ENCODE measurements at regions not wholly inside any gene's neighbourhood (a gene's known extent, or its start where the extent isn't known, plus 50 kb on each side); places are given as distances from the start of the nearest gene placed in this dataset.

DNA sequence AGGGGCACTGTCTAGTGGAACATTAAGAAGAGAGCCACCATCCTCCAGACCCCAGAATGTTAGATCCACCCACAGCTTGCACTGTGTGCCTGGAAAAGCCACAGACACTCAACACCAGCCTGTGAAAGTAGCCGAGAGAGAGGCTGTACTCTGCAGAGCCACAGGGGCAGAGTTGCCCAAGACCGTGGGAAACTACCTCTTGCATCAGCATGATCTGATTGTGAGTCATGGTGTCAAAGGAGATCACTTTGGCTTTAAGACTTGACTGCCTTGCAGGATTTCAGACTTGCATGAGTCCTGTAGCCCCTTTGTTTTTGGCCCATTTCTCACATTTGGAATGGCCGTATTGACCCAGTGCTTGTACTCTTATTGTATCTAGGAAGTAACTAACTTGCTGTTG, 115.9 kb upstream of the CCDC179 start:
- Histone ChIP-seq H3K4me3 (ENCODE audit: low read length) (no peak overlapping the region), H3K27me3 (ENCODE audit: control insufficient read depth, insufficient read depth) (no peaks in the 10 kb centered on the region), H3K27ac (ENCODE audit: low read length) (no peak overlapping the region), H3K9me3 (ENCODE audit: control insufficient read depth, low read length) (no peaks in the 10 kb centered on the region), H3K4me1 (ENCODE audit: control insufficient read depth, insufficient read depth, low read length) (no peaks in the 10 kb centered on the region)
- no peak for DNase-seq
- no peak for ATAC-seq
- intact Hi-C loops (cut with DNase I) = no loop called here
- 83% methylated on average over 3 of the region's 3 CpGs for WGBS

DNA sequence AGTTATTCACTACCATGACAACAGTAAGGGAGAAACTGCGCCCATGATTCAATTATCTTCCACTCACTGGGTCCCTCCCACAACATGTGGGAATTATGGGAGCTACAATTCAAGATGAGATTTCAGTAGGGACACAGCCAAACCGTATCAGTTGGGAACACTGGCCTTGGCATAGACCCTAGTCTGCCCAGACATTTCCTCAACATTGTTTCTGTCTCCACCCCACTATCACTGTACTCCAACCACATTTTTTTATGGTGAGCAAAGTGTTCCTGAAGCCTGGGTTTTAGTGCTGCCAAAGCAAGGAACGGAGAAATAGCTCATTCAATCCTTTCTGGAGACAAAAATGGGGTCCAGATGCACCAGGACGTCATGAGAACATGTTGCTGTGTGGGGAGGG, 122.6 kb upstream of the CCDC179 start:
- Histone ChIP-seq H3K27me3 (ENCODE audit: control insufficient read depth, insufficient read depth) (no peaks in the 10 kb centered on the region), H3K4me3 (ENCODE audit: low read length) (no peak overlapping the region), H3K27ac (ENCODE audit: low read length) (no peak overlapping the region), H3K4me1 (ENCODE audit: control insufficient read depth, insufficient read depth, low read length) (no peaks in the 10 kb centered on the region), H3K9me3 (ENCODE audit: control insufficient read depth, low read length) (no peaks in the 10 kb centered on the region)
- ATAC-seq (peak; percentile 81 to 90), DNase-seq (no peak)
- intact Hi-C loops (cut with DNase I) = no loop called here
- 54% methylated on average over 4 of the region's 4 CpGs for WGBS

DNA sequence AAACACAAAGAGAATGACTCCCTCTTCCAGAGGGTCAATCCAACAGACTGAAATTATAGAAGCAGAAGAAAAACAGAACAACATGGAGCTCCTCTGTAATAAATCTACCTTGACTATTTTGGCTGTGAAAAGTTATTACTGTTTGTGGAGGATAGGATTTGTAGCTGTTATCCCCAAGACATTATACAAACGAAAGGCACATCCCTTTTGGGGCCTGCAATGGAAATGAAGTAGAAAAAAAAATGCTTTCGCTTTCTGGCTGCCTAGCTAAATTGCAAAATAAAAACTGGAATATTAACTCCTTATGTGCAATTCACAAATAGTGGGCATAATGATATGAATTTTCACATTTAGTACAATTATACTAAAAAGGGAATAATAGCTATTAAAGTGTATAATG, 123.8 kb upstream of the CCDC179 start:
- DNase-seq (no peak), ATAC-seq (no peak)
- intact Hi-C loops (cut with DNase I) = no loop called here
- no peak overlapping the region for H3K4me3 ChIP-seq (ENCODE audit: low read length)
- H3K9me3 ChIP-seq (ENCODE audit: control insufficient read depth, low read length) = no peaks in the 10 kb centered on the region
- H3K27ac ChIP-seq (ENCODE audit: low read length) = no peak overlapping the region
- no peaks in the 10 kb centered on the region for H3K4me1 ChIP-seq (ENCODE audit: control insufficient read depth, insufficient read depth, low read length)
- 43% methylated on average over 2 of the region's 2 CpGs for WGBS
- no peaks in the 10 kb centered on the region for H3K27me3 ChIP-seq (ENCODE audit: control insufficient read depth, insufficient read depth)

DNA sequence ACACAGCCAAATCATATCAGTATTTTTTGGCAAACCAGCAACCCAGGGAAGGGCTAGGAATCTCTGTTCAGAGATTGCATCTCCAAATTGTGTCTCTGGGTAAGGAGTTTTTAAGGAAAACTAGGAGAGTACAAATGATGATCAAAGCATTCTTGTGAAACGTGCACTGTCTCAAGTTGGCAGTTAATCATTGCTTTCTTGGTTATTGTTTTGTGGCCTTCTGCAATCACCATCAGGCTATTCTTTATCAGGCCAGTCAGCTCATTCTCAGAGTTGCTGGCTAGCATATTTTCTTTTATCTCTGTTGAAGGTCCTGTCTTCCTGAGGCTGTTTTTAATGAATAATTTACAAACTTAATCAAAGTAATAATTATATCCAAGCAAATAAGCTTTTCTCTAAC, 129.1 kb upstream of the CCDC179 start:
- no peaks in the 10 kb centered on the region for H3K4me1 ChIP-seq (ENCODE audit: control insufficient read depth, insufficient read depth, low read length)
- ATAC-seq (no peak), DNase-seq (no peak)
- H3K4me3 ChIP-seq (ENCODE audit: low read length) = no peak overlapping the region
- 26% methylated on average over 1 of the region's 1 CpG for WGBS
- H3K9me3 ChIP-seq (ENCODE audit: control insufficient read depth, low read length) = no peaks in the 10 kb centered on the region
- H3K27ac ChIP-seq (ENCODE audit: low read length) = no peak overlapping the region
- intact Hi-C loops (cut with DNase I) = no loop called here
- no peaks in the 10 kb centered on the region for H3K27me3 ChIP-seq (ENCODE audit: control insufficient read depth, insufficient read depth)

DNA sequence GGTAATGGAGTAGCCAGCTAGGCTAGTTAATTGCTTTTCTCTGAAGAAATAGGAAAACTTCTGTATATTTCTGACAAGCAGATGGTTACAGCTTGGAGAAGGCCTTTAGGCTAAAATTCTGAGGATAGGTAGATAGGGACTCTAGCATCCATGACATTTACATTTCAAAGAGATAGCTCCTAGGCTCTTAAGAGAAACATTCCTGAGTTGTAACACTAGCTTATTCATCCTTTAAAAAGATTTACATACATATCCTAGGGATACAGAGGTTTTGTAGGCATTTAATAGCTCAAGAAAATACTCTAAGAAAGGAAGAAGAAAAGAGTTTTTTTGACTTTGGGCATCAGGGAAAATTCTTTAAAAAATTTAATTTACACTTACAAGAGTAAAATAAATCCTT, 130.9 kb upstream of the CCDC179 start:
- no peaks in the 10 kb centered on the region for H3K27me3 ChIP-seq (ENCODE audit: control insufficient read depth, insufficient read depth)
- DNase-seq (no peak), ATAC-seq (no peak)
- intact Hi-C loops (cut with DNase I) = no loop called here
- no peaks in the 10 kb centered on the region for H3K4me1 ChIP-seq (ENCODE audit: control insufficient read depth, insufficient read depth, low read length)
- H3K4me3 ChIP-seq (ENCODE audit: low read length) = no peak overlapping the region
- H3K9me3 ChIP-seq (ENCODE audit: control insufficient read depth, low read length) = no peaks in the 10 kb centered on the region
- H3K27ac ChIP-seq (ENCODE audit: low read length) = no peak overlapping the region

DNA sequence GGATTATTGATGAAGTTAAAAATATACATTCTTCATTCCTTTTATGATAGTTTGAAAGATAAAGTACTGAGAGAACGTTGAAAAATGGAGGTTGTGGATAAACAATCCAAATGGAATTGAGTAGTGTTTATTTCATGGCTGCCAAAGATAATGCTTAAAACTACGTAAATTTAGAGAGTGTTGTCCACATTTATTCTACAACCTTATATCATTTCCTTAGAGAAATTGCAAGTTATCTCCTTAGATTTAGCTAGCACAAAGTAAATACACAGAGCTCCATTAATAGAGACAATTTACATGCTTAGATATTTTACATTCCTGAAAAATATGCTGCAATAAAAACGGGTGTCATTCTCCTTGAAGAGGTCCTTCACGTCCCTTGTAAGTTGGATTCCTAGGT, 146.5 kb upstream of the CCDC179 start:
- DNase-seq (no peak), ATAC-seq (no peak)
- intact Hi-C loops (cut with DNase I) = no loop called here
- no peak overlapping the region for H3K4me3 ChIP-seq (ENCODE audit: low read length)
- no peaks in the 10 kb centered on the region for H3K27me3 ChIP-seq (ENCODE audit: control insufficient read depth, insufficient read depth)
- no peaks in the 10 kb centered on the region for H3K9me3 ChIP-seq (ENCODE audit: control insufficient read depth, low read length)
- H3K27ac ChIP-seq (ENCODE audit: low read length) = no peak overlapping the region
- WGBS = 46% methylated on average over 4 of the region's 4 CpGs
- H3K4me1 ChIP-seq (ENCODE audit: control insufficient read depth, insufficient read depth, low read length) = no peaks in the 10 kb centered on the region

DNA sequence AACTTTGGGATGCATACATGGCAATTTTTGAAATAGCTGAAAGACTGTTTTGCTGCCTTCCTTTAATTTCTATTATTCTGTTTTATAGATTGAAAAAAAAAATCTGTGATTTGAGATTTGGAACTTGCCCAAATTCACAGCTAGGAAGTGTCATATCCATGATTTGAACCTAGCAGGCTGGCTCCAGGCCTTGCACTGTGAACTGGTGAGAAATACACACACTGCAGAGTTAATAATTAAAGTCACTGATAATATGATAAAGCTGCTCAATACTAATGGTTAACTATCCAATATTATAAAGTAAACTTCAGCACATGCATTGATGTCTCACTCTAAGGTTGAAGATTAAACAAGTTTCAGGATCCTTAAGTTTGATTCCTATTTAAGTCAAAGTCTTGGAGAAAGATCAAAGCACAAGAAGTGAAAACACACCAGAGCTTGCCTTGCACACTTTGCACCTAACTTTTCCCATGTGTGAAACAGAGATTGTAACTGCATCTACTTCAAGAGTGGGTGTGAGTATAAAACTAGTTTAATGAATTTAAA, 150.6 kb upstream of the CCDC179 start:
- ATAC-seq (no peak), DNase-seq (no peak)
- Histone ChIP-seq H3K4me1 (ENCODE audit: control insufficient read depth, insufficient read depth, low read length) (no peaks in the 10 kb centered on the region), H3K4me3 (ENCODE audit: low read length) (no peak overlapping the region), H3K27ac (ENCODE audit: low read length) (no peak overlapping the region), H3K27me3 (ENCODE audit: control insufficient read depth, insufficient read depth) (no peaks in the 10 kb centered on the region), H3K9me3 (ENCODE audit: control insufficient read depth, low read length) (no peaks in the 10 kb centered on the region)
- intact Hi-C loops (cut with DNase I) = no loop called here

DNA sequence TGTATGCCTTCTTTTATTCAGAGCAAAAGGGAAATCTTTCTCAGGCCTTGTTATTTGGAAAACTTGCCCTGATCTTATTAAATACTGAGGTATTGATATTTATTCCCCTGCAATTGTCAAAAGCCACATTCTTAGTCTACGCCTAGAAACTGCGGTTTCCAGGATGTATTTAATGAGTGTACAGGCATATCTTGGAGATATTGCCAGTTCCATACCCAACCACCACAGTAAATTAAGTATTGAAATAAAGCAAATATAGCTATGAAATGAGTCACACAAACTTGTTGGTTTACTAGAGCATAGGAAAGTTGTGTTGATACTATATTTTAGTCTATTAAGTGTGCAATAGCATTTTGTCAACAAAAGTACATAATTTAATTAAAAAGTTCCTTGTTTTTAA, 152.7 kb upstream of the CCDC179 start:
- Histone ChIP-seq H3K4me1 (ENCODE audit: control insufficient read depth, insufficient read depth, low read length) (no peaks in the 10 kb centered on the region), H3K9me3 (ENCODE audit: control insufficient read depth, low read length) (no peaks in the 10 kb centered on the region), H3K27ac (ENCODE audit: low read length) (no peak overlapping the region), H3K4me3 (ENCODE audit: low read length) (no peak overlapping the region), H3K27me3 (ENCODE audit: control insufficient read depth, insufficient read depth) (no peaks in the 10 kb centered on the region)
- intact Hi-C loops (cut with DNase I) = no loop called here
- no peak for ATAC-seq
- DNase-seq = no peak
- 94% methylated on average over 2 of the region's 2 CpGs for WGBS

DNA sequence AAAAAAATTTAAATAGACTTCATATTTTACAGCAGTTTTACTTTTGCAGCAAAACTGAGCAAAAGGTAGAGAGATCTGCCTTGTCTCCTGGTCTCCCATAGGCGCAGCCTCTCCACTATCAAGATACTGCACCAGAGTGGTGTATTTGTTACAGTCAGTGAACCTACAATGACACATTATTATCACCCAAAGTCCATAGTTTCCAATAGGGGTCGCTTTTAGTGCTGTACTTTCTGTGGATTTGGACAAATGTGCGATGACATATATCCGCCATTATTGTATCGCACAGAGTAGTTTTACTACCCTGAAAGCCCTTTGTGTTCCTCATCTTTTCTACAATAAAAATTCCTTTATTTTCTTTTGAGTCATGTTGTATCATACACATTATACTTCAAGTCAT, 153.2 kb upstream of the CCDC179 start:
- WGBS = 87% methylated on average over 5 of the region's 5 CpGs
- no peak for DNase-seq
- H3K4me1 ChIP-seq (ENCODE audit: control insufficient read depth, insufficient read depth, low read length) = no peaks in the 10 kb centered on the region
- intact Hi-C loops (cut with DNase I) = no loop called here
- H3K27me3 ChIP-seq (ENCODE audit: control insufficient read depth, insufficient read depth) = no peaks in the 10 kb centered on the region
- H3K27ac ChIP-seq (ENCODE audit: low read length) = no peak overlapping the region
- no peaks in the 10 kb centered on the region for H3K9me3 ChIP-seq (ENCODE audit: control insufficient read depth, low read length)
- H3K4me3 ChIP-seq (ENCODE audit: low read length) = no peak overlapping the region
- ATAC-seq = no peak

DNA sequence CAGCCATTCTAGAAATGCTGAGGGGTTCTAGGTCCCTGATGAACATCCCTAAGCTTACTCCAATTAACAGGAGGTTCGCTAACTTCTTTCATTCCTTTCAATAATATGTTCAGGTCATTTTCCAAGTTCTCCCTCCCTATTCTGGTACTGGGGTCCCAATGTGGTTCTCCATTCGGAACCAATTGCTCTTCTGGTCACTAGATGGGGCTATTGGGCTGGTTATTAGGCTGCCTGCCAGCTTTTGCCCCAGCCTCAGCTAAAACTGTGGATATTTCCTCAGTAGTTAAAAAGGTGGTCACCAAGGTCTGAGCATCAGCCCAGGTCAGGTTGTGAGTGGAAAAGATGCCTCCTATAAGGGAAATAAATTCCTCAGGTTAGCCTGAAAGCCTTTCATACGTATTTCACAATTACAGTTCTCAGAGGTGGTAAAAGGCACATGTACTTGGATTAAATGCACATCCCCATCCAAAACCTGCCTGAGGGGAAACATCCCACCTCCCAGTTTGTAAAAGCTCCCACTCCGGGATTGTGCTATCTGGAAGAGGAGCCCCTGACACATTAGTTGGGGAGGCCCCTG, 161.1 kb upstream of the CCDC179 start:
- peak in 1 of 3 donors; percentile 41 for DNase-seq
- H3K9me3 ChIP-seq (ENCODE audit: control insufficient read depth, low read length) = no peaks in the 10 kb centered on the region
- H3K4me1 ChIP-seq (ENCODE audit: control insufficient read depth, insufficient read depth, low read length) = no peaks in the 10 kb centered on the region
- no peak overlapping the region for H3K27ac ChIP-seq (ENCODE audit: low read length)
- intact Hi-C loops (cut with DNase I) = no loop called here
- peak; percentile 31 to 36 for ATAC-seq
- H3K27me3 ChIP-seq (ENCODE audit: control insufficient read depth, insufficient read depth) = no peaks in the 10 kb centered on the region
- no peak overlapping the region for H3K4me3 ChIP-seq (ENCODE audit: low read length)
- 15% methylated on average over 4 of the region's 4 CpGs for WGBS

DNA sequence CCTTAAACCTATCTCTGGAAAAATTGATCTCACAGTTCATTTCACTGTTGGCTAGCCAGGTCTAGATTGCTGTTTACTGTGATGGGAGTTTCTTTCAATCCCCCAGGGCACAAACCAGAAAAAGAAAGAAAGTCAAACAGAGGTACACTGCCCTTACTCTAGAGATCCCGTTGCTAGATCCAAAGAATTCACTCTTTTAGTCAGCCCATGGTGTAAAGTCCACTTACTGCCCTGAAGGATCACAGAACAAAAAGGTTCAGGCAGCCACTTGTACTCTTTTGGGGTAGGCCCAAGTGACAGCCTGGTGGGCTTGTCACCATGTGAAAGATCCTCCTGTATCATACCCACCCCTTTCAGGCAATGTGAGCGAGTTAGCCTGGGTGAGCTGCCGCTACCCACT, 162.6 kb upstream of the CCDC179 start:
- Histone ChIP-seq H3K4me1 (ENCODE audit: control insufficient read depth, insufficient read depth, low read length) (no peaks in the 10 kb centered on the region), H3K27me3 (ENCODE audit: control insufficient read depth, insufficient read depth) (no peaks in the 10 kb centered on the region), H3K9me3 (ENCODE audit: control insufficient read depth, low read length) (no peaks in the 10 kb centered on the region), H3K4me3 (ENCODE audit: low read length) (no peak overlapping the region), H3K27ac (ENCODE audit: low read length) (no peak overlapping the region)
- WGBS = 93% methylated on average over 3 of the region's 3 CpGs
- DNase-seq (no peak), ATAC-seq (no peak)
- intact Hi-C loops (cut with DNase I) = no loop called here

DNA sequence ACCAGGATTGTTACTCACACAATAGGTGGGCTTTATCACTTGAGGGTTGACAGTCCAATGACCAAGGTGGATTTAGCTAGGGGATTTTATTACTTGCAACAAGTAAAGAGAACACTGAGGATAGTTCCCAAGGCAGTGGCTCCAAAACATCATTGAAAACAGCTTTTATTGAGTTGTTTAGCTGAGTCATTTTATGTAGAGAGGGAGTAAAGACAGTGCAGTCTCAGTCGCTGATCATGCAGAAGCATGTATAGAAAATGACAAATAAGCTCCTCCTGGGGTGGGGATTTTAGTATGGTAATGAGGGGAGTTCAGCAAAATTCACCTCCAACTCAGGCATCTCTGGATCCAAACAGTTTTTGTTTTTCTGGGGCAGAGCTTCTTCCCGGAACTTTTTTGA, 163.0 kb upstream of the CCDC179 start:
- DNase-seq (no peak), ATAC-seq (no peak)
- Histone ChIP-seq H3K9me3 (ENCODE audit: control insufficient read depth, low read length) (no peaks in the 10 kb centered on the region), H3K4me1 (ENCODE audit: control insufficient read depth, insufficient read depth, low read length) (no peaks in the 10 kb centered on the region), H3K4me3 (ENCODE audit: low read length) (no peak overlapping the region), H3K27ac (ENCODE audit: low read length) (no peak overlapping the region), H3K27me3 (ENCODE audit: control insufficient read depth, insufficient read depth) (no peaks in the 10 kb centered on the region)
- intact Hi-C loops (cut with DNase I) = no loop called here
- WGBS = 77% methylated on average over 2 of the region's 2 CpGs

All from right cardiac atrium (tissue), 5 donors.